ENCODE measurements at regions not wholly inside any gene's neighbourhood (a gene's known extent, or its start where the extent isn't known, plus 50 kb on each side); places are given as distances from the start of the nearest gene placed in this dataset.

DNA sequence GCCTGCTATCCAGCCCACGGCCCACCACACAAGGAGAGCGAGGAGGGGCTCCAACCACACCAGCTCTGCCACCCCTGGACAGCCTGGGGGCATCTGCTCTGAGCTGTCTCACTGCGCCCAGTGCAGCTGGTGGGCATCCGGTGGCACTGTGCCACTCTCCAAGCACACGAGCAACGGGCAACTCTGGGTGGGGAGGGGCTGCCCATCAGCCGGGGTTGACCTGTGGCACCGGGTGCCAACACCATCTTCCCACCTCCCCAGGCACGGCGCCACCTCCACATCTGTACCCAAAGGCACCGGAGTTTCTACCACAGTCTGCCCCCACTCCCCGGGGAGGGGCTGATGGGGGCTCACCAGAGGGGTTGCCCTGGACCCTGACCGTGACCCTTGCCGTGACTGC is 241.8 kb downstream of the RBFOX3 start:
- FAIRE-seq (no peak), DNase-seq (no peak)
- Histone ChIP-seq H3K4me1 (ENCODE audit: control insufficient read depth in 2 of 3, insufficient read depth in 2 of 3, low read depth in 1 of 3, low read length in 3 of 3) (peaks cover 0 to 2% (median 0%) of the 10 kb centered on the region in 3 donors), H3K36me3 (ENCODE audit: control insufficient read depth in 2 of 3, insufficient read depth in 3 of 3, low read length in 3 of 3) (no peaks in the 10 kb centered on the region), H3K4me3 (ENCODE audit: low read length in 3 of 3) (no peak overlapping the region), H3K9ac (ENCODE audit: low read length in 3 of 3) (no peak overlapping the region), H3K27me3 (ENCODE audit: control insufficient read depth, insufficient read depth, low read length) (peaks cover 9% of the 10 kb centered on the region), H3K27ac (ENCODE audit: low read depth in 2 of 2, low read length in 2 of 2) (no peak overlapping the region), H3K9me3 (ENCODE audit: control insufficient read depth in 2 of 3, insufficient read depth in 1 of 3, low read length in 3 of 3) (peaks cover 0 to 2% (median 0%) of the 10 kb centered on the region in 3 donors)
- TF ChIP-seq, protein P1, sequence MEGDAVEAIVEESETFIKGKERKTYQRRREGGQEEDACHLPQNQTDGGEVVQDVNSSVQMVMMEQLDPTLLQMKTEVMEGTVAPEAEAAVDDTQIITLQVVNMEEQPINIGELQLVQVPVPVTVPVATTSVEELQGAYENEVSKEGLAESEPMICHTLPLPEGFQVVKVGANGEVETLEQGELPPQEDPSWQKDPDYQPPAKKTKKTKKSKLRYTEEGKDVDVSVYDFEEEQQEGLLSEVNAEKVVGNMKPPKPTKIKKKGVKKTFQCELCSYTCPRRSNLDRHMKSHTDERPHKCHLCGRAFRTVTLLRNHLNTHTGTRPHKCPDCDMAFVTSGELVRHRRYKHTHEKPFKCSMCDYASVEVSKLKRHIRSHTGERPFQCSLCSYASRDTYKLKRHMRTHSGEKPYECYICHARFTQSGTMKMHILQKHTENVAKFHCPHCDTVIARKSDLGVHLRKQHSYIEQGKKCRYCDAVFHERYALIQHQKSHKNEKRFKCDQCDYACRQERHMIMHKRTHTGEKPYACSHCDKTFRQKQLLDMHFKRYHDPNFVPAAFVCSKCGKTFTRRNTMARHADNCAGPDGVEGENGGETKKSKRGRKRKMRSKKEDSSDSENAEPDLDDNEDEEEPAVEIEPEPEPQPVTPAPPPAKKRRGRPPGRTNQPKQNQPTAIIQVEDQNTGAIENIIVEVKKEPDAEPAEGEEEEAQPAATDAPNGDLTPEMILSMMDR (IDR thresholded peaks at IDR 0.05; ENCODE audit: borderline replicate concordance, extremely low read depth, insufficient read depth): no peak
- intact Hi-C loops (cut with DNase I): no loop called here

DNA sequence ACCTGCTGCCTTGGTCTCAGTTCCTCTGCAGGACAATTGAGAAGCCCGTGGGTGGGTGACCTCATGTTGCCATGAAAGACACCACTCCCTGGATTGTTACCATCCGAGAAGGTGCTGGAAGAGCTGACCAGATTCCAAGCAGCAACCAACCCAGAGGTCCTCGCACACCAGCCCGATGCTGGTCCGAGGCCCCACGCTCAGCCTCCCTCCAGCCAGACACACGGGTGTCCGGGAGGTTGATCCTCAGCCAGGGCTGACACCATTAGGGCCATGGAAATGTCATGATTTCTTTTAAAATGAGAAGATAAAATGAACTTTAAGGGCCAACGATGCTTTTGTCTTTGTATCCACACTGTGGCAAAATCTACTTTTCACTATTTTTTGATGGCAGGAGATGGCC is 242.3 kb downstream of the RBFOX3 start:
- Histone ChIP-seq H3K4me3 (ENCODE audit: low read length in 3 of 3) (no peak overlapping the region), H3K4me1 (ENCODE audit: control insufficient read depth in 2 of 3, insufficient read depth in 2 of 3, low read depth in 1 of 3, low read length in 3 of 3) (peaks cover 0 to 2% (median 0%) of the 10 kb centered on the region in 3 donors), H3K27me3 (ENCODE audit: control insufficient read depth, insufficient read depth, low read length) (peaks cover 9% of the 10 kb centered on the region), H3K27ac (ENCODE audit: low read depth in 2 of 2, low read length in 2 of 2) (no peak overlapping the region), H3K9ac (ENCODE audit: low read length in 3 of 3) (no peak overlapping the region), H3K36me3 (ENCODE audit: control insufficient read depth in 2 of 3, insufficient read depth in 3 of 3, low read length in 3 of 3) (no peaks in the 10 kb centered on the region), H3K9me3 (ENCODE audit: control insufficient read depth in 2 of 3, insufficient read depth in 1 of 3, low read length in 3 of 3) (peaks cover 0 to 2% (median 0%) of the 10 kb centered on the region in 3 donors)
- DNase-seq (no peak), FAIRE-seq (no peak)
- TF ChIP-seq, protein P1 (IDR thresholded peaks at IDR 0.05; ENCODE audit: borderline replicate concordance, extremely low read depth, insufficient read depth): no peak
- intact Hi-C loops (cut with DNase I): no loop called here

DNA sequence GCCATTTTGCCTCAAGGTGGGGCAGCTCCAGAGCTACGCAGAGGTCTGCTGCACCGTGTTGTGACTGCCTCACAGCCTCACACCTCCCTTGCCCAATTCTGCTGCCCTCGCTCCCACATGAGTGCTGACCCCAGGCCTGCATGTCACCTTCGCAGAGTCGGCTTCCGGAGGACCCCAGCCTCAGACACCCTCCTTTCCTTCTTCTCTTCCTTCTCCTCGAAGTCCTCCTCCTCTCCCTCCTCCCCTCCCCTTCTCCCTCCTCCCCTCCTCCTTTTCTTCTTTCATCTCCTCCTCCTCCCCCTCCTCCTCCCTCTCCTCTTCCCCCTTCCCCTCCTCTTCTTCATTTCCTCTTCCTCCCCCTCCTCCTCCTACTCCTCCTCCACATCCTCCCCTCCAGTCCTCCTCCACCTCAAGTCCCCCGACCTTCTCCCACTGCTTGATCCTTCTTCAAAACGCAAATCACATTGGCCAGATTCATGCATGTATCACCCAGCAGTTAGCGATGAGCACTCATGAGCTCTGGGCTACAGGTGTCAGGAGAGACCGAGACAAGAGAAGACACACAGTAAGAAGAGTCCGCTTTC is 243.8 kb downstream of the RBFOX3 start:
- H3K4me1 ChIP-seq (ENCODE audit: control insufficient read depth in 2 of 3, insufficient read depth in 2 of 3, low read depth in 1 of 3, low read length in 3 of 3): peaks cover 0 to 2% (median 0%) of the 10 kb centered on the region in 3 donors
- H3K4me3 ChIP-seq (ENCODE audit: low read length in 3 of 3): no peak overlapping the region
- H3K9me3 ChIP-seq (ENCODE audit: control insufficient read depth in 2 of 3, insufficient read depth in 1 of 3, low read length in 3 of 3): peaks cover 0 to 2% (median 0%) of the 10 kb centered on the region in 3 donors
- peaks cover 9% of the 10 kb centered on the region for H3K27me3 ChIP-seq (ENCODE audit: control insufficient read depth, insufficient read depth, low read length)
- H3K9ac ChIP-seq (ENCODE audit: low read length in 3 of 3): no peak overlapping the region
- TF ChIP-seq, protein P1 (IDR thresholded peaks at IDR 0.05; ENCODE audit: borderline replicate concordance, extremely low read depth, insufficient read depth): no peak
- FAIRE-seq (no peak), DNase-seq (no peak)
- H3K27ac ChIP-seq (ENCODE audit: low read depth in 2 of 2, low read length in 2 of 2): no peak overlapping the region
- intact Hi-C loops (cut with DNase I): no loop called here
- H3K36me3 ChIP-seq (ENCODE audit: control insufficient read depth in 2 of 3, insufficient read depth in 3 of 3, low read length in 3 of 3): no peaks in the 10 kb centered on the region

All from kidney (tissue), 13 donors.